DMS 273 (cell line): ENCODE measurements at regions not wholly inside any gene's neighbourhood (a gene's known extent, or its start where the extent isn't known, plus 50 kb on each side); places are given as distances from the start of the nearest gene placed in this dataset.
A peak's percentile ranks its signal among the peaks of the same experiment; 100 is the strongest.

ENCODE experiments used
- DNase-seq: peaks from one replicate; lab custom pipeline; 2025; ENCODE audit not compliant: unreplicated experiment; lab: John Stamatoyannopoulos, UW

DNA sequence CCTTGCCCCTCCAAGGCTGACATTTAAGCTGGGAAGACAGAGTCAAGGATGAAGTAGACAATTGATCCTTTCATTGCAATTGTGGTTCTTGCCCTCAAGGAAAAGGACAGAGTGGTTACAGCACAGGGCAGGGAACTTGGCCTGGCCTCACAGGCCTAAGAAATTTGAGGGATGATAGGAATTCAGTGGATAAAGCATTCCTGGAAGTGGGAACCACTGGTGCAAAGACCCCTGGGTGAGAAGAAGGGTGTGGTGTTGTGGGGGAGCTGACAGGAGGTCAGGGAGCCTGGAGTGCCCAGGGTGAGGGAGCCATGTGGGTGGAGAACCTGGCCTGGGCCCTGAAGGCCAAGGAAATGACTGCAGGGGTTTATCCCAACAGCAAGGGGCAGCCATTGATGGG, 287.4 kb downstream of the UACA start:
- no peak for DNase-seq

DNA sequence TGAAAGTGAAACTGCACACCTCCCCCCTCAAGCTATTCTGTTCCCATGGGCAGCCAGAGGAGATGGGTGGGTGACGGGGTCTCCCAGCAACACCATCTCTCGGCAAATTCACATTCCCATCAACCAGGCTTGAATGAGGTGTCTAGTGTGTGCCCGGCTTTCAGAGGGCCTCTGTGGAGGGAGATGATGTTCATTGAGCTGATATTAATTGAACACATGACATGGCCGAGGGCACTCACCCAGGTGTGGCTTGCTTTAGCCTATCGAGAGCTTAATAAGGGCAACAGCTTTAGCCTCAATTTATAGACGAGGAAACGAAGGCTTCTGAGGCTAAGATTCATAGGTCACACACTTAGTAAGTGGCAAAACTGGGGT, 288.0 kb downstream of the UACA start:
- DNase-seq: no peak

DNA sequence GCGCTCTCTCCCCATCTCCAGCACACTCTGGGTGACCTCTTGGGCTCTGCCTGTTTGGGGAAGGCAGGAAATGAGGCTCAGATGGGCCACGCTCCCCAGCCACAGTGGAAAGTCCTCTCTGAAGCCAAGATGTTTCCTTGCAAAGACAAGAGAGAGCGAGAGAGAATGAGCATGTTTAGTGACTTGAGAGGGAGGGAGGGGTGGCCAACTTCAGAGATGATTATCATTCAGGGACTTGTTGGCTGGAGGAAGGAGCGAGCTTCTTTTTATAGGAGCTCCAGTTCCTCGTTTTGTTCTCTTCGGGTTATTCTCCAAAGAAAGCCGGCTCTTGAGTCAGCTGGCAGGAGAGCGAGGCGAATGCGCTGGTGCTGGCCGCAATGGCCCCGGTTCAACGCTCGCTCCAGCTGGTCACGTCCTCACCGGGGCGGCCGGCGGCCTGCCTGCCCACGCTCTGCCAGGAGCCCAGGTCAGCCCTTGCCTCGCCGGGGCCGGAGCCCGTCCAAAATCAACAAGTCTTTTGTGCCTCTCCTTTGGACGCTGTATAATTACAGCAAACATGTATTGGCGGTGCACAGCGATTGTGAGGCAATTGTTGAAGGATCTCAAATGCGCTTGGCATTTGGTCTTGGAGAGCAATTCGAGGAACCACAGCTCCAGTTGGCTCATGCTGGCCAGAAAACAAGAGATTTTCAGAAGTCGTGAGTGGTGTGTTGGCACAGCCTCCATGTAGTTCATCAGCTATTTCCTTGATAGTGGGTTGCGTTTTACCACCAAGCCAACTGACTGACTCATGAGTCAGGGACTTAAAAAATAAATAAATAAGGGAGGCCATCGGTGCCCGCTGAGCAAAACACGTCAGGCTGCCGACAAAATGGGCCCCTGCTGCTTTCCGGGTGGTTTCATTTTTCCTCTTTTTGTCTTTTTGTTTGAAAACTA, 288.6 kb downstream of the UACA start:
- peak; percentile 7 for DNase-seq

DNA sequence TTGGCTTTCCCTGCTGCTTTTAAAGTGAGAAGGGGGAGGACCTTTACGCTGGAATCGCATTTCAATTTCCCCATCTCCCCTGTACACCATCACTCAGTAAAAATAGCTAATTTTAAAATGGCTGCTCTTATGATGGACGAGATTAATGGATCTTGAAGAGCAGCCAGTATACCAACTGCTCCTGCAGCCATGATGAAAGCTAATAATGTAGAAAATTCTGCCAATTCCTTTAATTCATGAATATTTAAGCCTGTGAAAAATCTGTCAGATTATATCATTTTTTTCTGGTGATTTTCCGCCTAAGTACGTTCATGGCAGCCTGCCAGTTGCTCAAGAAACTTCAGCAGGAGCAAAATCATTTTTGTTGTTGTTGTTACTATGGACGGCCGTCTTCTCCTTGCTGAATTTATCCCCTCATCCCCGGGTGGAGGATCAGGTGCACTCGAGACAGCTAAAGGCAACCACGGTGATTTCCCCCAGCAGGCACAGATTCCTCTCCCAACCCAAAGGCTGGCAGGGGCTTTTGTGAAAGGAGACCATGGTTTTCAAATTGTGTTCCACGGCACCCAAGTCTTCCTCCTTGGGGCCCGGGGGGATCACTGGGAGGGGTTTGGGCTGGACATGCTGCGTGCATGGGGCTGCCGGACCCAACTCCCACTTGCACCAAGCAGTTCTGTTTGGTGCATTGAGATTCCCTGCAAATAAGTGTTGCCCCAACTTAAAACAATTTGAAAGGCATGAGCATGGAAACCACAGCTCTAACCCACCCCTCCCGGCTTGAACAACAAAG, 289.6 kb downstream of the UACA start:
- no peak for DNase-seq

DNA sequence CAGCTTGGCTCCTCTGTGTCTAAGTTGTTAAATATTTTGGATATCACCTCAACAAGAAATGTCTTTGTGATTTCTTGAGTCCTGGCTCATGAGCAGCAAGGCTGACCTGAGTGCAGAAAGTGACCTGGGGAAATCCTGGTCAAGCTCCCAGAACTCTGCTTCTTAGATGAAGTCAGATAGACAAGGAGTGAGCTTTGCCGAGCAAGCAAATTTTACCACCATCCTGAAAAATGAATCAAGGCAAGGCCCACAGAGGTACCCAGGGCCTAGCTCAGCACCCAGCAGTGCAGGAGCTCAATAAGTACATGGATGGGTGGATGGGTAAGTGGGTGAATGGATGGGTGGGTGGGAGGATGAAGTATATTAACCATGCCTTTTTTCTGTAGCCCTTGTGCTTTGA, 291.8 kb downstream of the UACA start:
- DNase-seq: no peak

DNA sequence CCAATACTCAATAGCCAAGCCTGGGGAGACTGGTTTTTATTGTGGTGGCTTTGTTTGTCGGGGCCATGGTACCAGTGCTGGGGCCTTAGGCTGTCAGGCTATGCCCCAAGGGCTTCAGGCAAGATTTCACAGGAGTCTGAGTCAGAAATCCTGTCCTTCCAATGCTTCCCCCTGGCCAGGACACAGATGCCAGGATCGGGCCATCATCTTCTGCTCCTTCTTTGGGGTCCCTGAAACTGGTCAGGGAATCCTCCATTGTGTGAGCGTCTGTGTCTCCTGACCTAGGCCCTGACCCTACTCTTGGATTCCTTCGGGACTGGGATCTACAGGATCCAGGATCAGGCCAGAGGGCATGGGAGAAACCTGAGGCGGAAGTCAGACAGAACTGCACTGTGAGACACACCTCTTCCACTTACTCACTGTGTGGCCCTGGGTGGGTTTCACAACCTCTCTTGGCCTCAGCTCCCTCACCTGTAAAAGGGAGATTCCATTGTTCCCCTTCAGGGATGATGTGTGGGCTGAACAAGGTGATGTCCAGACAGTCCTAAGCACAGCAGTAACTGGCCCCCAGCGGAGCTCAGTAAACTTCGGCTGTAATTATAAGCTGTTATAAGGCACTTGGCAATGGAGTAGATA, 292.7 kb downstream of the UACA start:
- no peak for DNase-seq

DNA sequence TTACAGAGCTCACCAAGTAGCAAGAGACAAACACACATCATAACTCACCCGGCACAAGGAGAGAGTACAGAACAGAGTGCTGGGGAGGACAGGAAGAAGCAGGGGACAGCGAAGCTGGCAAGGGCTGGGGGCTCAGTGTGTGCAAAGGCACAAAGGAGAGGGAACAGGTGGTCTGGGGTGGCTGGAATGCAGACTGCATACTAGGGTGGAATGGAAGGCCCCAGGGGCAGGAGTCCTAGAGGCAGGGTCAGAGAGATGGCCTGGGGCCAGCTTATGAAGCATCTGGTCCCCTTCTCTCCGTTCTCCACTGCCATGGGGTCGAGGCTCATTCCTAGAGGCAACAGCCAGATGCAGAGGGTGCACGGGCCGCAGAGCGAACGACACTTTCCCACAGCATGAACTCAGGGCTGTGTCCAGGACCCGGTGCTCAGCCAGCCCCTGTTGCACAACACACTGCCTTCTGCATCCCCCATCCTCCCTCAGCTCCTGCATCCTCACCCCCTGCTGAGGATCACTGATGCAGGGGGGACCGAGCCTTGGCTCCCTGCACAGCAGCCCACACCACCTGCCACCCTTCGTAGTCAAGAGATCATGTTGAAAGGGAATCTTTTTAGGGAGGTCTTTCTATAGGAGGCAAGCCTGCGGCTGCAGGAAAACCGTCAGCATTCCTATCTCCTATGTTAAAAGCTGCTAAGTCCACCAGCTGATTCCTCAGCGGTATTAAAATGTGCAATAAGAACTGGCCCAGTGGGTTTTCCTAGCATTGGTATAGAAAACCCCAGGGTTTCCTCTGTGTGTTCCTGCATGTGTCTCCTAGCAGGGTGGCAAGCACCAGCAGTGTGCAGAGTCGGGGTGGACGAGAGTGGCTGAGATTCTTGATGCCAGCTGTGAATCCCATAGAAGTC, 293.5 kb downstream of the UACA start:
- peak; percentile 25 for DNase-seq

DNA sequence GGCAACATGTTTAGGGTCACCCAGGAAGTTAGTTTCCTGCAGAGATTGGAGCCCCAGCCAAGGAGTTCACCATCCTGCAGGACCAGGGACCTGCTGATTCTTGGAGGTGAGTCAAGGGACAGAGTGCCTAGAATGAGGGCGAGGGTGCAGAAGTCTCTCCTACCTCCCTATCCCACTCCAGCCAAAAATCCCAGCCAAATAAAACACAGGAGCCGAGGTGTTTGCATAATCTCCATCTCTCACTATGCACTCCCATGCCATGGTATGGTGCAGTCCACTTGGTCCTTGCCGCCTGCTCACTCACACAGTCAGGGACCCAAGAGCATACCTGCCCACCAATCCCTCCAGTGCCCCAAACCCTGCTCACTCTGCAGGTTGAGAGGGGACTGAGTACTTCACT, 294.2 kb downstream of the UACA start:
- no peak for DNase-seq

DNA sequence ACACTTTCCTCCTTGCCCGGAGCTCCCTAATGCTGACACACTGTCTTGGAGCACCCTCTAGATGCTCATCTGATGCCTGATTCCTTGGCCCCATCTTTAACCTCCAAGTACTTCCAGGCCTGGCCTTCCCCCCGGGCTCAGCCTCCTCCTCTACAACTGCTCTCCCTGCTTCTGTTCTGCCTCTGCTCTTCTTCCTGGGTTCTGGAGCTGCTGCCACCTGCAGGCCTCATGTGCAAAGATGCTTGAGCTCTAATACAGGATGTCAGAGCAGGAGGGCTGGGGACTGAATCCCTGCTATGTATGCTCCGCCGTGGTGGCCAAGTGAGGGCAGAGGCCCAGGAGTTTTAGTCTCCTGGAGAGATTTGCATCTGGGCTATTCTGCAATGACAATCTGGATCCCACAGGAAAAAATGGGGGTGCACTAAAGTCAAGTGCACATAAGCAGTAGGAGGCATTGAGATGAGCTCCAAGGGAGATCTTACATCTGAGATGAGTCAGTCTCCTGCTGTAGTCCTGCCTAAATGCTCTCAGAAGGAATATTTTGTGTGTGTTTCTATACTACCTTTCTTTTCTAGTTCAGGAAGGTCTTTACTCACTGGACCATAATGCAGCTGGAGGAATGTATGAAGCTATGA, 296.3 kb downstream of the UACA start:
- DNase-seq: peak; percentile 69

DNA sequence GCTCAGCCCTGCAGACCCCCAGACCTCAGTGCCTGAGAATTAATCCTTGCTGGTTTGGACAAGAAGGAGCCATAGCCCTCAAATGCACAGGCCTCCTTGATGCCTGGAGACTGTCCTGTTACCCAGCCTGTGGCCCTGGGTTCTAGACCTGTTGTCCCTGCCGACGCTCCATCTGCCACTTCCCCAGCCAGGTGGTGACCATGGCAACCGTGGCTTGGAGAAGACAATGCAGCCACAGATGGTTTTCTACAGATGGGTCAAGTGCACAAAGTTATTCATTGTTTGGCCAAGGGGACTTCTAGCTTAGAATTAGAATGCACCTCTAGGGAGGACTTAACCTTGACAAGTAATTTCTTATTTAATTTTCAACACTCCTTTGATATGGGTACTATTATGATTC, 297.1 kb downstream of the UACA start:
- peak; percentile 73 for DNase-seq

DNA sequence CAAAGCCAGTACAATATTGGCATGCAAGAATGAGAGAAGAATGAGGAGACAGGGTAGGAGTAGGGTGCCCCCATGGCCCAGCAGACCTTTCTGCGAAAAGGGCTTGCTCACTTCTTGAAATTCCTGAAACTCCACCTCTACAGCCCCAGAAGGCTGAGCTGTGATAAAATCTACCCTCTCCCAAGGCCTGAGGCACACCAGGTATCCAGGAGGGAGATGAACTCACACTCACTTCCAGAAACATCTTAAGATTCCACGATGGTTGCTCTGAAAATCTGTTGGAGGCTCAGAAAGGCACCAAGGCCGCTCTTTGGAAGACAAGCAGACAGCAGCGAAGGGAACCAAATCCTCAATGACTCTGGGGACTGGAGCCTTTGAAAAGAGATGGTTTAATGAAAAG, 297.5 kb downstream of the UACA start:
- no peak for DNase-seq

DNA sequence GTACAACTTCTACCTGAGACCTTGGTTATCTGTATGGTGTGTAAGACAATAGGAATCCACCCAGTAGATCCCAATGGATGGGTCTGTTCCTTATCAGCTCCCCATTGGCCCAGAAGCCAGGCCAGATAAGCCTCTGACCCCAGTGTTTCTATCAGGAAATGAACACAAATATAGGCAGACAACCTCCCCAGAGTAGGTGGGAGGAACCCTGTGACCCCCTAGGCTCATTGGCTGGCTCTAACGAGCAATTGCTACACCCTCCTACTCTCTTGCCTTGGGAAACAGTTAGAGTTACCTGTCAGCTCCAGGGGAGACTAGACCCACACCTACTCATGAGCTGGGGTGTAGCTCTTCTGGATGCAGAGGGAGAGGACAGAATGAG, 299.9 kb downstream of the UACA start:
- DNase-seq: no peak

DNA sequence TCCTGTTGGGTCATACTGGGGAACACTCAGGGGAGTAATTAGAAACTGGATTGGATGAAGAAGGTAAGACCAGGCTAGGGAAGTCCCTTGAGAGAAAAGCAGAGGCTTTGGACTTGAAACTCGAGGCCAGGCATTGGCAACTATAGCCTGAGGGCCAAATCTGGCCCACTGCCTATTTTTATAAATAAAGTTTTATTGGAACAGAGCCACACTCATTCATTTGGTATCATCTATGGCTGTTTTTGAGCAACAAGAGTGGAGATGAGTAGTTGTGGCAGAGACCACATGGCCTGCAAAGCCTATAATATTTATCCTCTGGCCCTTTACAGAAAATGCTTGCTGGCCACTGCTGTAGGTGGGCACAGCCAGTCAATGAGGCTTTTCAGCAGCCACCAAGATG, 301.4 kb downstream of the UACA start:
- DNase-seq: no peak

DNA sequence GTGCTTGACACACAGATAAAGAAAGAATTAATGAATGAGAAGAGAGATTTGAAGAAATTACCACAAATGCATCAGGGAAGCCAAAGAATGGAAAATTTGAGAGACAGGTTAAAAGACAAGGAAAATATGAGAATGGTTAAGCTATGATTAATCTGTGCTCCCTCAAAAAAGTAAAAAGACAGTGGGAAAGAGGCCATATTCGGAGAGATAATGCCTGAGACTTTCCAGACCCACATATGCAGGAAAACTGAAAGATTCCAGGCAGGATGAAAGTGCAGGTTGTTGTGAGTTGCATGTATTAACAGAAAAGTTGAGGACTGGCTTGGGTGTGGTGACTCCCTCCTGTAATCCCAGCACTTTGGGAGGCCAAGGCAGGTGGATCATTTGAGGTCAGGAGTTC, 302.3 kb downstream of the UACA start:
- no peak for DNase-seq

DNA sequence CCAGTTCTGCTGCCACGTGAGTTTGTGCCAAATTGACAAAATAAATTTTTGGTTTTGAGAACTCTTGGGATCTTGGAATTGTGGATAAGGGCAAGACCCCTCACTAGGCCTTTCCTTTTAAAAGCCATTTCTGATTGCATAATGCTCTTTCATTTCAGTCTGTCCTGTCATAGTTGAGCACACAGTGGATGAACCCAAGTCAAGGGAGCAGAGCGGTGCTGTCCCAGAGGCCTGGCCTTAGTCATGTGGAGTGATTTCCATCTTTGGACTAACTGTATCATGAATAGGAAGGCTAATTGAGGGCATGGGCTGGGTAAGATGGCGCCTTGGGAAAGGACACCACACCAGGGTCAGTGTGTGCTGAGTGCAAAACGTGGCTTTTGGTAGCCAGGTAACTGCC, 304.0 kb downstream of the UACA start:
- no peak for DNase-seq

DNA sequence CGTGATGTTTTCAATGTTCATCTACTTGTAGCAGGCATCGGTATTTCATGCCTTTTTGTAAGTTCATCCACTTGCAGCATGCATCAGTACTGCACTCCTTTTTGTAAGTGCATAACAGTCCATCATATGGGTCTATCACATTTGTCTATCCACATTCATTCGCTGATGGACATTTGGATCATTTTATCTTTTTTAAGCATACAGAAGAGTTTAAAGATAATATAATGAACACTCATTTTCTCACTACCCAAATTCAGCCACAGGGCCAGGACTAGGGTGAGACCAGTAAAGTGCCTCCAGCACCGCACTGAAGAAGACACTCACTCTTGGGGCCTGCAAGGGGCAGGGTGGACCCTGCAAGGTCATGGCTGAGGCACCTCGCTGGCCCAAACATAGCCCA, 309.6 kb downstream of the UACA start:
- no peak for DNase-seq

DNA sequence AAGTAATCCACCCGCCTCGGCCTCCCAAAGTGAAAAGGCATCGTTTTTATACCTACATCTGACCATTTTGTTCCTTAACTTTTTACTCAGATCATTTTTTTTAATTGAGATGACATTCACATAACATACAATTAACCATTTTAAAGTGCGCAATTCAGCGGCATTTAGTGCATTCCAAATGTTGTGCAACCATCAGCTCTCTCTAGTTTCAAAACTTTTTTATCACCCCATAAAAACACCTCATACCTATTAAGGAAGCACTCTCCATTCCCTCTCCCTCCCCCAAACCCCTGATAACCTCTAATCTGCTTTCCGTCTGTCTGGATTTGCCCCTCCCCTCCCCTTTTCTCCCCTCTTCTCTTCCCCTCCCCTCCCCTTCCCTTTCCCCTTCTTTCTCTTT, 310.1 kb downstream of the UACA start:
- DNase-seq: no peak

DNA sequence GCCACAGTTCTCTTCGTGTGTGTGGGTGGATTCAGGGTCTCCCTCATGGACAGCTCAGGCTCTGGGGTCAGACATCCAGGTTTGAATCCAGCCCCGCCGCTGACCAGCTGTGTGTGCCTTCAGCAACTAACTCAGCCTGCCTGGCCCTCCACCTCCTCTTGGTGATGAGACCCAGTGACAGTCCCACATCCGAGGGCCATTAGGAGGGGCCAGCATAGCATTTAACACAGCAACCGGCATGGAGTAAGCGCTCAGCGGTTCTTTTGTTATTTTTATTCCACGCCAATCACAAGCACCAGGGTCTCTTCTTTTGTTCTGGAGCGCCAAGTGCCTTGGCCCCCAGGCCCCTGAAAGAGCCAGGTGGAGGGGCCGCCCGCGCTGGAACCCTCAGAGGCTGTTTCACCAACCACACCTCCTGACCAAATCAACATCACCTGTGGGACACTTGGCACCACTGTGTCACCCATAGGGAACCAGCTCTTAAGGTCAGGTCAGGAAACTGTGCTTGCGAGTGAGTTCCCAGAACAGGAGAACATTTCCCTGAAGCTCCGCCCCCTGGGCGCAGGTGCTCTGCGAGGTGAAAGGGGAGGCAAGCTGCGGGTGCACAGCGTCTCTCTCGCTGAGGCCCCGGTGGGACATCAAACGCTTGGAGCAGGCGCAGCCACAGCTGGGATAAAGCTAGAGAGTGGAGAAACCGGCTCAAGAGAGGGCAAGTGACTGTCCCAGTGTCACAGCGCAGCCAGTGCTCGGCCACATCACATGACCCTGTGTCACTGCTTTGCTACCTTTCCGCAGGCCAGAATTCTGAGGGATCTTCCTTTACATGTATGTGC, 311.3 kb downstream of the UACA start:
- DNase-seq: no peak

DNA sequence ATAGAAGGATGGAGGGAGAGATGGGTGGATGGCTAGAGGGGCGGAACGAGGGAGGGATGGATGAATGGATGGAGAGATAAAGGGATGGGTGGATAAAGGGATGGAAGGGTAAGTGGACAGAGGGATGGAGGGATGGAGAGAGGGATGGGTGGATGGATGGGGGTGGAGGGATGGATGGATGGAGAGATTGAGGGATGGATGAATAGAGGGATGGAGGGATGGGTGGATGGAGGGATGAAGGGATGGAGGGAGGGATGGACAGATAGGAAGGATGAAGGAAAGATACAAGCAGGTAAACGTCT, 313.3 kb downstream of the UACA start:
- DNase-seq: no peak
